NB4 (cell line): ENCODE measurements at regions not wholly inside any gene's neighbourhood (a gene's known extent, or its start where the extent isn't known, plus 50 kb on each side); places are given as distances from the start of the nearest gene placed in this dataset.

Source experiments
- MYC ChIP-seq: IDR thresholded peaks from 2 replicates; pipeline ENCODE4 v1.6.1; 2011; ENCODE audit warnings: low read depth, low read length
- POLR2A ChIP-seq: IDR thresholded peaks from 2 replicates; pipeline ENCODE4 v1.6.1; 2011; ENCODE audit warnings: mild to moderate bottlenecking; ENCODE audit not compliant: insufficient read length; ENCODE audit errors: extremely low read depth
- TF ChIP-seq, protein P1 (sequence below): IDR thresholded peaks from one replicate; pipeline ENCODE4 v1.5.1; 2012; ENCODE audit warnings: low read depth, low read length
- TF ChIP-seq, protein P2 (sequence below): IDR thresholded peaks from 2 replicates; pipeline ENCODE4 v1.6.1; 2011; ENCODE audit warnings: low read depth, low read length

DNA sequence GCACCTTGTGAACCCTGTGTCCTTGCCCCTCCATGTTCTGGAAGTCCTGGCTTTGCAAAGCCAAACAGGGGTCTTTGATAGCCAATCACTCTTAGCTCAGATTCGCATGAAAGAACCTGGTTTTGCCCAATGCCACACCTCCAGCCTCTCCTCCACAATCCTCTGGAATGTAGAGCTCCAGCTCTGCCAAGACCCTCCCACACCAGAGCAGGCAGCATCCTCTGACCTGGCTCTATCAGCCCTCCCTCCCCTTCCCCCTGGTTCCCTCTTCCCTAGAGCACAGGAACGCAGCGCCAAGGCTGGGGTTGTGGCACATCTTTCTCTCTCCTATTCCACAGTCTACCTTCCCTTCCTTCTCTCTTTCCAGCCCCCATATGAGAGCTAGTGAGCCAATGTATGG is 133.3 kb downstream of the RPLP1 start:
- no peak for TF ChIP-seq POLR2A
- TF ChIP-seq MYC = no peak
- TF ChIP-seq, protein P1, sequence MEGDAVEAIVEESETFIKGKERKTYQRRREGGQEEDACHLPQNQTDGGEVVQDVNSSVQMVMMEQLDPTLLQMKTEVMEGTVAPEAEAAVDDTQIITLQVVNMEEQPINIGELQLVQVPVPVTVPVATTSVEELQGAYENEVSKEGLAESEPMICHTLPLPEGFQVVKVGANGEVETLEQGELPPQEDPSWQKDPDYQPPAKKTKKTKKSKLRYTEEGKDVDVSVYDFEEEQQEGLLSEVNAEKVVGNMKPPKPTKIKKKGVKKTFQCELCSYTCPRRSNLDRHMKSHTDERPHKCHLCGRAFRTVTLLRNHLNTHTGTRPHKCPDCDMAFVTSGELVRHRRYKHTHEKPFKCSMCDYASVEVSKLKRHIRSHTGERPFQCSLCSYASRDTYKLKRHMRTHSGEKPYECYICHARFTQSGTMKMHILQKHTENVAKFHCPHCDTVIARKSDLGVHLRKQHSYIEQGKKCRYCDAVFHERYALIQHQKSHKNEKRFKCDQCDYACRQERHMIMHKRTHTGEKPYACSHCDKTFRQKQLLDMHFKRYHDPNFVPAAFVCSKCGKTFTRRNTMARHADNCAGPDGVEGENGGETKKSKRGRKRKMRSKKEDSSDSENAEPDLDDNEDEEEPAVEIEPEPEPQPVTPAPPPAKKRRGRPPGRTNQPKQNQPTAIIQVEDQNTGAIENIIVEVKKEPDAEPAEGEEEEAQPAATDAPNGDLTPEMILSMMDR = no peak
- TF ChIP-seq, protein P2, sequence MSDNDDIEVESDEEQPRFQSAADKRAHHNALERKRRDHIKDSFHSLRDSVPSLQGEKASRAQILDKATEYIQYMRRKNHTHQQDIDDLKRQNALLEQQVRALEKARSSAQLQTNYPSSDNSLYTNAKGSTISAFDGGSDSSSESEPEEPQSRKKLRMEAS = no peak
